Activated CD8-positive, alpha-beta memory T cell treated with anti-CD3 and anti-CD28 coated beads for 36 hours (primary cell): ENCODE measurements at regions not wholly inside any gene's neighbourhood (a gene's known extent, or its start where the extent isn't known, plus 50 kb on each side); places are given as distances from the start of the nearest gene placed in this dataset.
"Not testable (repeated sequence)": the region's sequence is repeated elsewhere in the genome, so short reads cannot be mapped to it uniquely, and the experiment has no call there.

Experiments
- CTCF ChIA-PET: fragments of 350-600 bp; sonication (Branson Sonifier 250); formaldehyde crosslinking; loops from one replicate; lab custom pipeline; 2021; ENCODE audit warnings: antibody characterized with exemption; lab: Charles Lee
- POLR2A ChIA-PET: fragments of 350-600 bp; sonication (Branson Sonifier 250); formaldehyde crosslinking; loops from one replicate; lab custom pipeline; 2021; ENCODE audit warnings: antibody characterized with exemption; lab: Charles Lee

- ChIA-PET CTCF (no interaction called here), POLR2A (no interaction called here)
Measured at GRCh38 chr4:58465031-58465430, 1354.8 kb upstream of the IGFBP7 start.

GRCh38 chr4:58456727-58457384, 1346.7 kb upstream of the IGFBP7 start:
- CTCF ChIA-PET: no interaction called here
- POLR2A ChIA-PET: no interaction called here

- ChIA-PET CTCF (no interaction called here), POLR2A (no interaction called here)
Measured at GRCh38 chr4:58453956-58454355, 1343.8 kb upstream of the IGFBP7 start.

- ChIA-PET POLR2A (no interaction called here), CTCF (no interaction called here)
Measured at GRCh38 chr4:58451707-58452106, 1341.5 kb upstream of the IGFBP7 start.

- ChIA-PET POLR2A (no interaction called here), CTCF (no interaction called here)
Measured at GRCh38 chr4:58435871-58436270, 1325.7 kb upstream of the IGFBP7 start.

- ChIA-PET CTCF (no interaction called here), POLR2A (no interaction called here)
Measured at GRCh38 chr4:58413849-58414248, 1303.7 kb upstream of the IGFBP7 start.

GRCh38 chr4:58411904-58412303, 1301.7 kb upstream of the IGFBP7 start:
- POLR2A ChIA-PET: no interaction called here

GRCh38 chr4:58406762-58407161, 1296.6 kb upstream of the IGFBP7 start:
- CTCF ChIA-PET: no interaction called here
- POLR2A ChIA-PET: no interaction called here

More at GRCh38 chr4:58411904-58412303, 1301.7 kb upstream of the IGFBP7 start:
- CTCF ChIA-PET: no interaction called here

- POLR2A ChIA-PET: no interaction called here
- CTCF ChIA-PET: no interaction called here
Measured at GRCh38 chr4:58368221-58368620, 1258.0 kb upstream of the IGFBP7 start.

- ChIA-PET POLR2A (no interaction called here), CTCF (no interaction called here)
Measured at GRCh38 chr4:58360354-58361133, 1250.4 kb upstream of the IGFBP7 start.

- CTCF ChIA-PET: no interaction called here
- POLR2A ChIA-PET: no interaction called here
Measured at GRCh38 chr4:58359590-58359989, 1249.4 kb upstream of the IGFBP7 start.

- CTCF ChIA-PET: no interaction called here
- POLR2A ChIA-PET: no interaction called here
Measured at GRCh38 chr4:58357947-58358346, 1247.8 kb upstream of the IGFBP7 start.

- ChIA-PET CTCF (no interaction called here), POLR2A (no interaction called here)
Measured at GRCh38 chr4:58325070-58325469, 1214.9 kb upstream of the IGFBP7 start.

GRCh38 chr4:58313444-58313843, 1203.3 kb upstream of the IGFBP7 start:
- ChIA-PET CTCF (no interaction called here), POLR2A (no interaction called here)

- CTCF ChIA-PET: no interaction called here
- POLR2A ChIA-PET: no interaction called here
Measured at GRCh38 chr4:58303456-58303855, 1193.3 kb upstream of the IGFBP7 start.

GRCh38 chr4:58301376-58301999, 1191.3 kb upstream of the IGFBP7 start:
- ChIA-PET POLR2A (no interaction called here), CTCF (no interaction called here)

GRCh38 chr4:58286335-58286734, 1176.2 kb upstream of the IGFBP7 start:
- ChIA-PET CTCF (no interaction called here), POLR2A (no interaction called here)

GRCh38 chr4:58280928-58281327, 1170.7 kb upstream of the IGFBP7 start:
- POLR2A ChIA-PET, CTCF ChIA-PET: not testable (repeated sequence)

- POLR2A ChIA-PET: no interaction called here
- CTCF ChIA-PET: no interaction called here
Measured at GRCh38 chr4:58275856-58276255, 1165.7 kb upstream of the IGFBP7 start.

- ChIA-PET POLR2A (no interaction called here), CTCF (no interaction called here)
Measured at GRCh38 chr4:58274553-58274952, 1164.4 kb upstream of the IGFBP7 start.

GRCh38 chr4:58272311-58272710, 1162.1 kb upstream of the IGFBP7 start:
- ChIA-PET POLR2A (no interaction called here), CTCF (no interaction called here)
